ENCODE measurements at regions not wholly inside any gene's neighbourhood (a gene's known extent, or its start where the extent isn't known, plus 50 kb on each side); places are given as distances from the start of the nearest gene placed in this dataset.

- intact Hi-C loops (cut with DNase I; ENCODE audit: low total_unique reads): no loop called here
- H3K36me3 ChIP-seq: no peaks in the 10 kb centered on the region
- H3K4me1 ChIP-seq: no peaks in the 10 kb centered on the region
- H3K27ac ChIP-seq: no peak overlapping the region
- no peaks in the 10 kb centered on the region for H3K9me3 ChIP-seq
- DNase-seq: no peak
- H3K4me3 ChIP-seq: no peak overlapping the region
- TF ChIP-seq POLR2A (IDR thresholded peaks at IDR 0.05) (no peak), CTCF (IDR thresholded peaks at IDR 0.05) (no peak)
- H3K27me3 ChIP-seq: no peaks in the 10 kb centered on the region
These were observed 710.1 kb downstream of the KCNJ2 start for GRCh38 chr17:70879401-70879800.

- no peak overlapping the region for H3K27ac ChIP-seq
- H3K27me3 ChIP-seq: no peaks in the 10 kb centered on the region
- intact Hi-C loops (cut with DNase I; ENCODE audit: low total_unique reads): no loop called here
- no peaks in the 10 kb centered on the region for H3K36me3 ChIP-seq
- no peaks in the 10 kb centered on the region for H3K4me1 ChIP-seq
- no peak overlapping the region for H3K4me3 ChIP-seq
- no peaks in the 10 kb centered on the region for H3K9me3 ChIP-seq
- TF ChIP-seq CTCF (IDR thresholded peaks at IDR 0.05) (no peak), POLR2A (IDR thresholded peaks at IDR 0.05) (no peak)
- no peak for DNase-seq
These were observed 711.8 kb downstream of the KCNJ2 start for GRCh38 chr17:70881093-70881492.

GRCh38 chr17:70882504-70882903 lies 713.2 kb downstream of the KCNJ2 start:
- Histone ChIP-seq H3K9me3 (no peaks in the 10 kb centered on the region), H3K4me3 (no peak overlapping the region), H3K27ac (no peak overlapping the region), H3K27me3 (no peaks in the 10 kb centered on the region), H3K36me3 (no peaks in the 10 kb centered on the region), H3K4me1 (no peaks in the 10 kb centered on the region)
- no peak for DNase-seq
- intact Hi-C loops (cut with DNase I; ENCODE audit: low total_unique reads): no loop called here
- no peak for TF ChIP-seq CTCF (IDR thresholded peaks at IDR 0.05)
- no peak for TF ChIP-seq POLR2A (IDR thresholded peaks at IDR 0.05)

- Histone ChIP-seq H3K36me3 (no peaks in the 10 kb centered on the region), H3K9me3 (no peaks in the 10 kb centered on the region), H3K4me3 (no peak overlapping the region), H3K27ac (no peak overlapping the region), H3K4me1 (no peaks in the 10 kb centered on the region), H3K27me3 (no peaks in the 10 kb centered on the region)
- no peak for DNase-seq
- TF ChIP-seq POLR2A (IDR thresholded peaks at IDR 0.05): no peak
- TF ChIP-seq CTCF (IDR thresholded peaks at IDR 0.05): no peak
- intact Hi-C loops (cut with DNase I; ENCODE audit: low total_unique reads): no loop called here
These were observed 717.3 kb downstream of the KCNJ2 start for GRCh38 chr17:70886648-70887047.

GRCh38 chr17:70888324-70888723 lies 719.0 kb downstream of the KCNJ2 start:
- no peaks in the 10 kb centered on the region for H3K27me3 ChIP-seq
- no peaks in the 10 kb centered on the region for H3K36me3 ChIP-seq
- DNase-seq: no peak
- no peak for TF ChIP-seq CTCF (IDR thresholded peaks at IDR 0.05)
- TF ChIP-seq POLR2A (IDR thresholded peaks at IDR 0.05): no peak
- no peaks in the 10 kb centered on the region for H3K4me1 ChIP-seq
- no peak overlapping the region for H3K4me3 ChIP-seq
- H3K9me3 ChIP-seq: no peaks in the 10 kb centered on the region
- no peak overlapping the region for H3K27ac ChIP-seq
- intact Hi-C loops (cut with DNase I; ENCODE audit: low total_unique reads): no loop called here

Measured in uterus (tissue), 3 donors.